ENCODE measurements at regions not wholly inside any gene's neighbourhood (a gene's known extent, or its start where the extent isn't known, plus 50 kb on each side); places are given as distances from the start of the nearest gene placed in this dataset.

DNA sequence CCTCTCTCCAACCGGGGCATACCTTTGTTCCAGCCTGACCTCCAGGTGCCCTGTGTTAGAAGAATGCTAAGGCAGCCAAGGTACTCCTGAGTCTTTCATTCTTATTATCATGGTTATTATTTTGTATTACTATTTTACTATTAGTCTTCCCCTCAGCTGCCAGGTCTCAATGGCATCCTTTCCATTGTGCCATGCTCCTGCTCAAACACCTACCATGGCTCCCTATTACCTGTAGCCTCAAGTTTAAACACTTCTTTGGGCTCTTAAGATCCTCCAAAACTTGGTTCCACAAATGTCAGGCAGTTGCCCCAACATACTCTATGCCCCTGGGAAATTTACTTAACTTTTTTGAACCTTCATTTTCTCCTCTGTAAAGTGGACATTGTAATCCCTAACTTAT lies 130.4 kb downstream of the CHST1 start:
- no peak overlapping the region for H3K4me3 ChIP-seq (ENCODE audit: low read depth, low read length)
- TF ChIP-seq CTCF (IDR thresholded peaks at IDR 0.05; ENCODE audit: low read depth, low read length) (no peak), MYC (IDR thresholded peaks at IDR 0.05; ENCODE audit: low read depth, low read length) (no peak), POLR2A (IDR thresholded peaks at IDR 0.05; ENCODE audit: extremely low read depth, insufficient read length) (no peak)
- TF ChIP-seq, protein P1, sequence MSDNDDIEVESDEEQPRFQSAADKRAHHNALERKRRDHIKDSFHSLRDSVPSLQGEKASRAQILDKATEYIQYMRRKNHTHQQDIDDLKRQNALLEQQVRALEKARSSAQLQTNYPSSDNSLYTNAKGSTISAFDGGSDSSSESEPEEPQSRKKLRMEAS (IDR thresholded peaks at IDR 0.05; ENCODE audit: low read depth, low read length): no peak
- DNase-seq (ENCODE audit: low read depth): no peak

DNA sequence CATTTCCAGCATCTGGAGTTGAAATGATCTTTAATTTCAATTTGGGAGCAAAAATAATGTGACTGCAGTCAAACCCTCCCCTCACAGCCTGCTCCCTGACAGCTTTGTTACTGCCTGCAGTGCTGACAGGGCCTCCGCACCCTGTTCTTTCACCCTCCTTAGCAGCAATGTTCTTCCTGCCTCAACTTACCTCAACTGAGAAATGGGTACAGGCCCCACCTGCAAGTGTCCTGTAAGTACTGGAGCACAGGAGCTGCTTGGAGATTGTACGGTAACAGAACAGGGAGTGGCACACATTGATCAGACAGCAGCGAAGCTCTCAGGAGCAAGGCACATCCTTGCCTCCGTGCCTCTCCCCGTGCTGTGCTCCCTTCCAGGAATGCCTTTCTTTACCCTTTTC lies 131.3 kb downstream of the CHST1 start:
- no peak for DNase-seq (ENCODE audit: low read depth)
- no peak for TF ChIP-seq POLR2A (IDR thresholded peaks at IDR 0.05; ENCODE audit: extremely low read depth, insufficient read length)
- TF ChIP-seq CTCF (IDR thresholded peaks at IDR 0.05; ENCODE audit: low read depth, low read length): no peak
- TF ChIP-seq MYC (IDR thresholded peaks at IDR 0.05; ENCODE audit: low read depth, low read length): no peak
- TF ChIP-seq, protein P1 (IDR thresholded peaks at IDR 0.05; ENCODE audit: low read depth, low read length): no peak
- no peak overlapping the region for H3K4me3 ChIP-seq (ENCODE audit: low read depth, low read length)

DNA sequence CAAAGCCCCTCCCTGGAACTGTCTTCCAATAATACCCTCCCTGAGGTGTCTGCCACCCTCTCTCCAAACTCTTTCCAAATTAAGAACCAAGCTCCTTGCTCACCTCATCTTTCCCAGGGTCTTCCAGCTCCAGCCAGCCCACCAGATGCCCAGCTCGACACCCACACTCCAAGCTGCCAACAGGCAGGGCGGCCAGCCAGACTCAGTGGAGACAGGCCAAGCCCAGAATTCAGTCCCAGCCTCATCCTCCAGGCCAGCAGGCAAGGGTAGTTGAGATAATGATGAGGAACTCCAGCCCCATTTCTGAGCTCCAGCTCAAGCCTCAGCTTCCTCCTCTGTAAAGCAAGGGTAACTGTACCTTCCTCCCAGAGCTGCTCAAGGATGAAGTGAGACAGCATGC lies 132.9 kb downstream of the CHST1 start:
- TF ChIP-seq CTCF (IDR thresholded peaks at IDR 0.05; ENCODE audit: low read depth, low read length): no peak

DNA sequence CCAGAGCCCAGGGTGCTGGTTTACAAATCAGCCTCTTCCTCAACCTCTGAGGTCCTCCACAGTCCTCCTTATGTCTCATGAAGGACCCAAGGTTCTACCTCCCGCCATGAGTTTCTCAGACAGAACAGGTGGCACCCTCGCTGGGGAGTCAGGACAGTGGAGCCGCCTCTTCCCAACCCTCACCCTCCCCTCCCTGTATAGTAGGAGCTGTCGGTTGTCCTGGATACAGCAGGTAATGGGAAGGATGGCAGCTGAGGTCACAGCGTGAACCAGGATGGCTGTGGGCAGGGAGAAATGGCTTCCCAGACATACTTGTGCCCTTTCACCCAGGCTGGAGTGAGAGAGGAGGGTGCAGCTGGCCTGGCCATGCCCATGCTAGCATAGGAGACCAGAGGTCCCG lies 134.6 kb downstream of the CHST1 start:
- no peak for TF ChIP-seq POLR2A (IDR thresholded peaks at IDR 0.05; ENCODE audit: extremely low read depth, insufficient read length)
- TF ChIP-seq, protein P1 (IDR thresholded peaks at IDR 0.05; ENCODE audit: low read depth, low read length): no peak
- TF ChIP-seq CTCF (IDR thresholded peaks at IDR 0.05; ENCODE audit: low read depth, low read length): no peak
- TF ChIP-seq MYC (IDR thresholded peaks at IDR 0.05; ENCODE audit: low read depth, low read length): no peak
- DNase-seq (ENCODE audit: low read depth): no peak
- H3K4me3 ChIP-seq (ENCODE audit: low read depth, low read length): no peak overlapping the region

More for the DNA sequence above, 132.9 kb downstream of the CHST1 start:
- H3K4me3 ChIP-seq (ENCODE audit: low read depth, low read length): no peak overlapping the region
- DNase-seq (ENCODE audit: low read depth): no peak

- no peak for DNase-seq (ENCODE audit: low read depth)
These were observed 135.3 kb downstream of the CHST1 start for GRCh38 chr11:45530111-45530510.

More at GRCh38 chr11:45530111-45530510, 135.3 kb downstream of the CHST1 start:
- H3K4me3 ChIP-seq (ENCODE audit: low read depth, low read length): no peak overlapping the region
- TF ChIP-seq, protein P1 (IDR thresholded peaks at IDR 0.05; ENCODE audit: low read depth, low read length): no peak
- no peak for TF ChIP-seq POLR2A (IDR thresholded peaks at IDR 0.05; ENCODE audit: extremely low read depth, insufficient read length)
- TF ChIP-seq CTCF (IDR thresholded peaks at IDR 0.05; ENCODE audit: low read depth, low read length): no peak
- TF ChIP-seq MYC (IDR thresholded peaks at IDR 0.05; ENCODE audit: low read depth, low read length): no peak
